ENCODE measurements at regions not wholly inside any gene's neighbourhood (a gene's known extent, or its start where the extent isn't known, plus 50 kb on each side); places are given as distances from the start of the nearest gene placed in this dataset.

DNA sequence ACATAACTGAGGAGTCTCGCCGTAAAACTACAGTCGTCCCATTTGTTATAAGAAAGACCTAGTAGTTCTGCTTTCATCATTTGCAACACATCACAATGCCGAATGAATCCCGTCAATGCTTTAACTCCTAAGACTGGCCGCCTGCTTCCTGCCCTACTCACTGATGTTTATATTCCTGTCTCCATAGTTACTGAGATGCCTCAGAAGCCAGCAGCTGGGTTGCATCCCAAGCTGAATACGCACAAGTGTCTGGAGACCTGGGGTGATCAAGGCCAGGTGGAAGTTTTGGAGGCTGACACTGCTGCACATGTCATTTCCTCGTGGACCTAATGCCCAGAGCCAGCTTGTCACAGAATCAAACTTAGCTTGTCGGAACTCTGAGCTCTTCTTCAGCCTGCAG is 95.2 kb upstream of the UBE2E1 start:
- Histone ChIP-seq H3K27ac (peak overlapping the region in 1 of 12 donors; percentile 75), H3K4me3 (no peak overlapping the region), H3K36me3 (no peaks in the 10 kb centered on the region), H3K9me3 (peaks cover 0 to 4% (median 0%) of the 10 kb centered on the region in 12 donors), H3K4me1 (peaks cover 0 to 24% (median 0%) of the 10 kb centered on the region in 12 donors), H3K27me3 (no peaks in the 10 kb centered on the region)
- DNase-seq (peak in 4 of 5 donors; percentile 59 to 80 (median 61)), ATAC-seq (peak; percentile 18 to 83 (median 74))
- intact Hi-C loops (cut with DNase I), result loop anchor here in 2 of 10 donors (5.0 to 10.0 kb wide), 2 partner anchors 84 to 97 kb away; partner anchors contain the start of gene UBE2E1 (in 1 of the 2)
- TF ChIP-seq POLR2A (IDR thresholded peaks at IDR 0.05), result no peak
- TF ChIP-seq, protein P1, sequence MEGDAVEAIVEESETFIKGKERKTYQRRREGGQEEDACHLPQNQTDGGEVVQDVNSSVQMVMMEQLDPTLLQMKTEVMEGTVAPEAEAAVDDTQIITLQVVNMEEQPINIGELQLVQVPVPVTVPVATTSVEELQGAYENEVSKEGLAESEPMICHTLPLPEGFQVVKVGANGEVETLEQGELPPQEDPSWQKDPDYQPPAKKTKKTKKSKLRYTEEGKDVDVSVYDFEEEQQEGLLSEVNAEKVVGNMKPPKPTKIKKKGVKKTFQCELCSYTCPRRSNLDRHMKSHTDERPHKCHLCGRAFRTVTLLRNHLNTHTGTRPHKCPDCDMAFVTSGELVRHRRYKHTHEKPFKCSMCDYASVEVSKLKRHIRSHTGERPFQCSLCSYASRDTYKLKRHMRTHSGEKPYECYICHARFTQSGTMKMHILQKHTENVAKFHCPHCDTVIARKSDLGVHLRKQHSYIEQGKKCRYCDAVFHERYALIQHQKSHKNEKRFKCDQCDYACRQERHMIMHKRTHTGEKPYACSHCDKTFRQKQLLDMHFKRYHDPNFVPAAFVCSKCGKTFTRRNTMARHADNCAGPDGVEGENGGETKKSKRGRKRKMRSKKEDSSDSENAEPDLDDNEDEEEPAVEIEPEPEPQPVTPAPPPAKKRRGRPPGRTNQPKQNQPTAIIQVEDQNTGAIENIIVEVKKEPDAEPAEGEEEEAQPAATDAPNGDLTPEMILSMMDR (IDR thresholded peaks at IDR 0.05), result no peak
- WGBS, 4 donors, result 39 to 57% (median 50%) methylated on average over 9 of the region's 9 CpGs

DNA sequence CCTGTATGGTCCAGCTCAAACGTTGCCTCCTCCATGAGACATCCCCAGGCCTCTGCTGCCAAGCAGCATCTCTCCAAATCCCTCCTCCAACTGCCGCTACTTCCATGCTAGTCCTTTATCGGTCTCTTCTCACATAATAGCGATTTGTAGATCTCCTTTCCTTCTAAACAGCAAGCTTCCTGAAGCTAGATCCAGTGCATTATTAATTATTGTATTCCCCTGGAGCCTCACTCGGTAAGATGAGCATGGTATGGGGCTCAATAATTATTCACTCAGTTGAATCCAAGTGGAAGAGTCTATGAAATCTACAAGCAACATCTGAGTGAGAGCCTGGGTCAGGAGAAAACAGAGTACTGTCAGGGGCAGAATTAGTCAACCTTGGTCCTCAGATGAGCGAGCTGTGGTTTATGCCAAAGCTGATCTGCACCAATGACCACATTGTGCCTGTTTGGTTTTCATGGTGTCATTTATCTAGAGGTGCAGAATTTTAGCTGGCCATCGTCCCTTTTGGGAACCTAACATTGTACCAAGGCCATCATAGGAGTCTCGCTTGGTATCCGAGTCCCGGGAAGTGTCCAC is 93.8 kb upstream of the UBE2E1 start:
- DNase-seq (no peak), ATAC-seq (peak; percentile 8 to 45 (median 22))
- WGBS, 4 donors, result 63 to 84% (median 76%) methylated on average over 10 of the region's 10 CpGs
- Histone ChIP-seq H3K9me3 (peaks cover 0 to 7% (median 0%) of the 10 kb centered on the region in 12 donors), H3K27ac (peak overlapping the region in 9 of 12 donors; percentile 5 to 75 (median 53)), H3K4me3 (peak overlapping the region in 5 of 12 donors; percentile 4 to 28 (median 17)), H3K36me3 (no peaks in the 10 kb centered on the region), H3K27me3 (no peaks in the 10 kb centered on the region), H3K4me1 (peaks cover 0 to 24% (median 0%) of the 10 kb centered on the region in 12 donors)
- TF ChIP-seq, protein P1 (IDR thresholded peaks at IDR 0.05), result no peak
- no peak for TF ChIP-seq POLR2A (IDR thresholded peaks at IDR 0.05)
- intact Hi-C loops (cut with DNase I), result loop anchor here in 2 of 10 donors (5.0 to 10.0 kb wide), 2 partner anchors 83 to 95 kb away; partner anchors contain the start of gene UBE2E1 (in 1 of the 2)

DNA sequence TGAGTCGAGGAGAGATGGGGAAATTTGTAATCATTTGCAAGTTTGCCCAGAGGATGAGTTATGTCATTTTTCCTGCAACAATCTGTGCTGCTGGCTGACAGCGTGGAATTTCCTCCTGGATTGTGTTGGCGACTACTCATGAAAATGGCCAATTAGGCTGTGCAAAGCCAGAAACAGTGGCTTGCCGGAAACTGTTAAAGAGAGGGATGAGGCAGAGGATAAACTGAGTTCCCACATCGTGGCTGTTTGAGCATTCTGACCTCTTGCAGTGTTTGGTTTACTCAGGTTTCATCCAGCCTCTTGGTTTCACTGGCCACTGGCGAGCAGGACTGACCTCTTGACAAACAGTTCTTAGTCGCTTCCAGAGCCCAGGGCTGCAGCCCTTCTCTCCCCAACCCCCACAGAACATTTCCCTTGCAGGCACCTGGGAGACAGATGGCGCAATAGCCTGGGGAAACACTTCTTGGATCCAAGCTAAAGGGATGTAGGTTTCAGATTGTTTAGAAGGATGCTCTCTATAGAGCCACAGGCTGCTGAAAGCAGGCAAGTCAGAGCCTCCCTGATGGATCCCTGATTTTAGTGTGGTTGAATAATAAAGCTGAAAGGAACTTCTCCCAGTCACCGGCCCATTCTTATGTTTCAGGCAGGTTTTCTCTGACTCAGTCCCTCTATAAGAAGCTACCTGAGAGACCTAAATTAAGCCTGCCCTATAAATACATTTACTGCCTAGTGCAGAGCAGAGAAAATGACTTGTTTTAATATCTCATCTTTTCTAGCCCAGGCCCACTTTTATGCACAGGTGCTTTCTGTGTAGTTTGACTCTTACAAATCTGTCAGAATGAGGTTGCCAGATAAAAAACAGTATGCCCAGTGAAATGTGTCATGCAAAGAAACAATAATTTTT is 92.8 kb upstream of the UBE2E1 start:
- intact Hi-C loops (cut with DNase I), result loop anchor here in 2 of 10 donors (5.0 to 10.0 kb wide), 2 partner anchors 82 to 94 kb away; partner anchors contain the start of gene UBE2E1 (in 1 of the 2)
- Histone ChIP-seq H3K4me1 (peaks cover 0 to 24% (median 0%) of the 10 kb centered on the region in 12 donors), H3K36me3 (no peaks in the 10 kb centered on the region), H3K27ac (peak overlapping the region in 8 of 12 donors; percentile 4 to 75 (median 46)), H3K4me3 (peak overlapping the region in 3 of 12 donors; percentile 17 to 28 (median 27)), H3K9me3 (peaks cover 0 to 7% (median 0%) of the 10 kb centered on the region in 12 donors), H3K27me3 (no peaks in the 10 kb centered on the region)
- DNase-seq, result peak in 4 of 5 donors; percentile 54 to 61 (median 57)
- peak; percentile 60 to 79 (median 77) for ATAC-seq
- TF ChIP-seq, protein P1 (IDR thresholded peaks at IDR 0.05), result peak in 9 of 12 donors; percentile 5 to 47 (median 31)
- TF ChIP-seq POLR2A (IDR thresholded peaks at IDR 0.05), result no peak
- 30 to 42% (median 37%) methylated on average over 9 of the region's 9 CpGs for WGBS, 4 donors

Measured in heart left ventricle (tissue), 16 donors.